Left ventricle myocardium inferior (tissue), 1 donor: ENCODE measurements at regions not wholly inside any gene's neighbourhood (a gene's known extent, or its start where the extent isn't known, plus 50 kb on each side); places are given as distances from the start of the nearest gene placed in this dataset.
"Not testable (repeated sequence)": the region's sequence is repeated elsewhere in the genome, so short reads cannot be mapped to it uniquely, and the experiment has no call there.

Experiments used
- DNase-seq: peaks from one replicate; pipeline ENCODE4 v3.0.0-alpha.2; 2020
- H3K27ac ChIP-seq: fragments of 200-600 bp; replicated peaks from 2 replicates; pipeline ENCODE4 v1.8.0; 2021
- H3K27me3 ChIP-seq: fragments of 200-600 bp; 2 replicates; pipeline ENCODE4 v1.8.0; 2021; ENCODE audit warnings: low read depth
- H3K36me3 ChIP-seq: fragments of 200-600 bp; 2 replicates; pipeline ENCODE4 v1.8.0; 2021
- H3K4me1 ChIP-seq: fragments of 200-600 bp; 2 replicates; pipeline ENCODE4 v1.8.0; 2021
- H3K4me3 ChIP-seq: fragments of 200-600 bp; 2 replicates; pipeline ENCODE4 v1.8.0; 2021; ENCODE audit warnings: mild to moderate bottlenecking, moderate library complexity
- H3K9me3 ChIP-seq: fragments of 200-600 bp; replicated peaks from 2 replicates; pipeline ENCODE4 v1.8.0; 2021
- intact Hi-C: fragments of 100-400 bp; cut with micrococcal nuclease; formaldehyde crosslinking; loops from one replicate; pipeline ENCODE4 v1.11.0; 2022
- TF ChIP-seq, protein P1 (sequence below): fragments of 200-600 bp; IDR thresholded peaks from 2 replicates; pipeline ENCODE4 v1.8.0; 2021; ENCODE audit warnings: antibody characterized with exemption, mild to moderate bottlenecking, borderline replicate concordance
- donor health status: DM: no; HTN: yes; CAD: no; lungs with severe emphysema.

GRCh38 chr4:127018381-127018780 lies 614.4 kb upstream of the INTU start:
- intact Hi-C loops = no loop called here
- Histone ChIP-seq H3K27me3 (no peaks in the 10 kb centered on the region), H3K27ac (no peak overlapping the region), H3K4me1 (no peaks in the 10 kb centered on the region), H3K4me3 (no peak overlapping the region), H3K9me3 (peaks cover 4% of the 10 kb centered on the region), H3K36me3 (no peaks in the 10 kb centered on the region)
- TF ChIP-seq, protein P1, sequence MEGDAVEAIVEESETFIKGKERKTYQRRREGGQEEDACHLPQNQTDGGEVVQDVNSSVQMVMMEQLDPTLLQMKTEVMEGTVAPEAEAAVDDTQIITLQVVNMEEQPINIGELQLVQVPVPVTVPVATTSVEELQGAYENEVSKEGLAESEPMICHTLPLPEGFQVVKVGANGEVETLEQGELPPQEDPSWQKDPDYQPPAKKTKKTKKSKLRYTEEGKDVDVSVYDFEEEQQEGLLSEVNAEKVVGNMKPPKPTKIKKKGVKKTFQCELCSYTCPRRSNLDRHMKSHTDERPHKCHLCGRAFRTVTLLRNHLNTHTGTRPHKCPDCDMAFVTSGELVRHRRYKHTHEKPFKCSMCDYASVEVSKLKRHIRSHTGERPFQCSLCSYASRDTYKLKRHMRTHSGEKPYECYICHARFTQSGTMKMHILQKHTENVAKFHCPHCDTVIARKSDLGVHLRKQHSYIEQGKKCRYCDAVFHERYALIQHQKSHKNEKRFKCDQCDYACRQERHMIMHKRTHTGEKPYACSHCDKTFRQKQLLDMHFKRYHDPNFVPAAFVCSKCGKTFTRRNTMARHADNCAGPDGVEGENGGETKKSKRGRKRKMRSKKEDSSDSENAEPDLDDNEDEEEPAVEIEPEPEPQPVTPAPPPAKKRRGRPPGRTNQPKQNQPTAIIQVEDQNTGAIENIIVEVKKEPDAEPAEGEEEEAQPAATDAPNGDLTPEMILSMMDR = no peak
- no peak for DNase-seq

DNA sequence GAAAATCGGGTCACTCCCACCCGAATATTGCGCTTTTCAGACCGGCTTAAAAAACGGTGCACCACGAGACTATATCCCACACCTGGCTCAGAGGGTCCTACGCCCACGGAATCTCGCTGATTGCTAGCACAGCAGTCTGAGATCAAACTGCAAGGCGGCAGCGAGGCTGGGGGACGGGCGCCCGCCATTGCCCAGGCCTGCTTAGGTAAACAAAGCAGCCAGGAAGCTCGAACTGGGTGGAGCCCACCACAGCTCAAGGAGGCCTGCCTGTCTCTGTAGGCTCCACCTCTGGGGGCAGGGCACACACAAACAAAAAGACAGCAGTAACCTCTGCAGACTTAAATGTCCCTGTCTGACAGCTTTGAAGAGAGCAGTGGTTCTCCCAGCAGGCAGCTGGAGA lies 611.9 kb upstream of the INTU start:
- H3K4me1 ChIP-seq, H3K27me3 ChIP-seq, intact Hi-C loops, H3K36me3 ChIP-seq, H3K27ac ChIP-seq, DNase-seq, H3K9me3 ChIP-seq, H3K4me3 ChIP-seq: not testable (repeated sequence)

DNA sequence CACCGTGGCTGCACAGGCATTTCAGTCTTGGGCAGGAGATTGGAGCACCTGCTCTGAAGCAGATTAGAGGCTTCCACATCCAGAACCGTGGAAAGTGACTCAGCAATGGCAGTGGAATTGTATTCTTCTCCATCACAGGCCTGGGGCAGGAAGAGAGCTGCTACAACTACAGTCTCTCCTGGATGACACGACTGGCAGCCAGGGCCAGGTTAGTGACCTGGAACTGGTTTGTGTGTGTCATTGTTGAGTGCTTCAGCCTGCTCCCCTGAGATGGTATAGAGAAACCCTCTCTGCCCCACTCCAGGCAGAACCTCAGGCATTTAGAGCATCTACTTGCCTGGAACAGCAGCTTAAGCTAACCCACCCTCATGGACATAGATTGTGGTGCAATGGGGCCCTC lies 596.5 kb upstream of the INTU start:
- intact Hi-C loops = no loop called here

GRCh38 chr4:127045861-127046260 lies 586.9 kb upstream of the INTU start:
- Histone ChIP-seq H3K4me1 (no peaks in the 10 kb centered on the region), H3K27me3 (no peaks in the 10 kb centered on the region), H3K27ac (no peak overlapping the region), H3K9me3 (peaks cover 6% of the 10 kb centered on the region), H3K36me3 (no peaks in the 10 kb centered on the region), H3K4me3 (no peak overlapping the region)
- TF ChIP-seq, protein P1 = no peak
- DNase-seq = no peak
- intact Hi-C loops = no loop called here

More for the DNA sequence above, 596.5 kb upstream of the INTU start:
- no peak for DNase-seq
- no peak overlapping the region for H3K4me3 ChIP-seq
- H3K36me3 ChIP-seq = no peaks in the 10 kb centered on the region
- peaks cover 3% of the 10 kb centered on the region for H3K9me3 ChIP-seq
- TF ChIP-seq, protein P1 = no peak
- no peak overlapping the region for H3K27ac ChIP-seq
- no peaks in the 10 kb centered on the region for H3K27me3 ChIP-seq
- H3K4me1 ChIP-seq = no peaks in the 10 kb centered on the region

DNA sequence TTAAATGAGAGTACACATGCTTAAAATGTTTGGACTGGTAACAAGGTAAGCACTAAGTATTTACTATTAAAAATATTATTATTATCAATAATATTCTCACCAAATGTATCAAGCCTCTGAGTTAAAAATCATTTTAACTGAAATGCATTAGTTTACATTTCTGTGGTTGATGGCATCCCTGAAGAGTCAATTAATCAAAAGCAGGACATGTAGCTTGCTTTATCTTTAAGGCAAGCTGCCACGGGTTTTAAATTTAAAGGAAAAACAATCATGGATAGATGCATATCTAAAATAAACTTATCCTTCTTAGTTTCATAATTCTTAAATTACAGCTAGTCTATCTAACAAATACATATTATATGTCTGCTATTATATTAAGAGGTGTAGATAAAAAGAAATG lies 584.8 kb upstream of the INTU start:
- TF ChIP-seq, protein P1 = no peak
- Histone ChIP-seq H3K27ac (no peak overlapping the region), H3K9me3 (no peaks in the 10 kb centered on the region), H3K36me3 (no peaks in the 10 kb centered on the region), H3K27me3 (no peaks in the 10 kb centered on the region), H3K4me1 (no peaks in the 10 kb centered on the region), H3K4me3 (no peak overlapping the region)
- no peak for DNase-seq
- intact Hi-C loops = no loop called here

DNA sequence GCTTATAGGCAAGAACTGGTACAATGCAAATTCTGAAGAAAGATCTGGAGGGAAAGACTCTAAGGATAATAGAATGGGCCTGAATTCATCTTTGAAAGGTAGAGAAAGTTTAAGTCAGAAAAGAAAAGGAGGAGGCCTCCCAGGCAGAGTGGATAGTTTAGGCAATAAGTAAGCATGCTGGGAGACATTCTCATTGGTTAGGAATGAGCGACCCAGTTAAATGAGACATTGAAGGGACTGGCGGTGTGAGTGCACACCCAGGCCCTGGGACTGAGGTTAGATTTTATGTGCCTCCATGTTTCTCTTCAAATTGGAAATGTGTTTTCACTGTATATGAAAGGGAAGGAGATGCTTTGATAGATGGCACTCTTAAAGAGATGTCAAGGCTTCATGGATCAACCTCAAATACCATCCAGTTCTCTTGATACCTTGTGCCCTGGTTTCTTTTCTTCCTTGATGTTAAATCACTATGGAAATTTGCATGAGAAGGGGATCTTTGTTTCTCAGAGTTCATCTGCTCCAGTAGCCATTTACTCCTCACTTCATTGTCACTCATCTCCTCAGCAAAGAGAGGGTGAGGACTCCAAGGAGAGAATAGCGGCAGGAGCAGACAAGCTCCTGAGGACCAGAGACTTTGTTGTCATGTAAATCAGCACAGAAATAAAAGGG lies 584.2 kb upstream of the INTU start:
- Histone ChIP-seq H3K9me3 (no peaks in the 10 kb centered on the region), H3K4me3 (no peak overlapping the region), H3K36me3 (no peaks in the 10 kb centered on the region), H3K27ac (no peak overlapping the region), H3K27me3 (no peaks in the 10 kb centered on the region), H3K4me1 (no peaks in the 10 kb centered on the region)
- TF ChIP-seq, protein P1 = no peak
- intact Hi-C loops = no loop called here
- no peak for DNase-seq
